Activated CD8-positive, alpha-beta T cell treated with anti-CD3 and anti-CD28 coated beads for 36 hours (primary cell): ENCODE measurements at regions not wholly inside any gene's neighbourhood (a gene's known extent, or its start where the extent isn't known, plus 50 kb on each side); places are given as distances from the start of the nearest gene placed in this dataset.

Source experiments
- ATAC-seq: fragments of 200-7000 bp; cut with Tn5 transposase; one replicate; pipeline ENCODE4 v1.10.0; 2021; ENCODE audit warnings: mild to moderate bottlenecking, moderate library complexity
- CTCF ChIA-PET: fragments of 350-600 bp; sonication (Branson Sonifier 250); formaldehyde crosslinking; loops from one replicate; lab custom pipeline; 2021; ENCODE audit warnings: antibody characterized with exemption; lab: Charles Lee
- POLR2A ChIA-PET: fragments of 350-600 bp; sonication (Branson Sonifier 250); formaldehyde crosslinking; loops from one replicate; lab custom pipeline; 2021; ENCODE audit warnings: antibody characterized with exemption; lab: Charles Lee
- DNase-seq: peaks from one replicate; pipeline ENCODE4 v3.0.0-alpha.2; 2020
- H3K27ac Mint-ChIP-seq: one replicate; pipeline ENCODE4 v1.8.0; 2021; ENCODE audit warnings: mild to moderate bottlenecking, mixed read lengths
- H3K27me3 Mint-ChIP-seq: one replicate; pipeline ENCODE4 v1.8.0; 2021; ENCODE audit warnings: mixed read lengths
- H3K36me3 Mint-ChIP-seq: one replicate; pipeline ENCODE4 v1.8.0; 2021; ENCODE audit warnings: low read depth, mixed read lengths
- H3K4me1 Mint-ChIP-seq: one replicate; pipeline ENCODE4 v1.8.0; 2021; ENCODE audit warnings: low read depth, mixed read lengths
- H3K4me3 Mint-ChIP-seq: one replicate; pipeline ENCODE4 v1.8.0; 2021; ENCODE audit warnings: mild to moderate bottlenecking, moderate library complexity, mixed read lengths
- H3K9me3 Mint-ChIP-seq: one replicate; pipeline ENCODE4 v1.8.0; 2021; ENCODE audit warnings: mixed read lengths
- CTCF ChIP-seq: fragments of 200-600 bp; IDR thresholded peaks from one replicate; pipeline ENCODE4 v1.8.0; 2022; ENCODE audit warnings: antibody characterized with exemption, mild to moderate bottlenecking
- intact Hi-C: fragments of 100-400 bp; cut with micrococcal nuclease; formaldehyde crosslinking; loops from one replicate; pipeline ENCODE4 v1.10.0; 2022

- POLR2A ChIA-PET = interaction anchor here (0.5 kb wide), 1 partner anchor 168 kb away, joined by 3 read pairs; no protein-coding TSS in a partner anchor
- CTCF ChIA-PET = no interaction called here
- intact Hi-C loops = no loop called here
- Mint-ChIP-seq H3K4me1 (no peaks in the 10 kb centered on the region), H3K4me3 (no peak overlapping the region), H3K9me3 (no peaks in the 10 kb centered on the region), H3K27me3 (no peaks in the 10 kb centered on the region), H3K27ac (no peak overlapping the region), H3K36me3 (no peaks in the 10 kb centered on the region)
- TF ChIP-seq CTCF = no peak
- no peak for ATAC-seq
- DNase-seq = no peak
Observed at GRCh38 chr2:16071865-16072637, 131.7 kb downstream of the MYCN start.

- Mint-ChIP-seq H3K4me1 (no peaks in the 10 kb centered on the region), H3K27me3 (no peaks in the 10 kb centered on the region), H3K9me3 (no peaks in the 10 kb centered on the region), H3K4me3 (no peak overlapping the region), H3K27ac (no peak overlapping the region), H3K36me3 (no peaks in the 10 kb centered on the region)
- intact Hi-C loops = no loop called here
- DNase-seq = no peak
- ATAC-seq = no peak
- ChIA-PET CTCF (no interaction called here), POLR2A (no interaction called here)
- no peak for TF ChIP-seq CTCF
Observed at GRCh38 chr2:16071039-16071864, 130.9 kb downstream of the MYCN start.

GRCh38 chr2:16070648-16070971 is 130.3 kb downstream of the MYCN start:
- intact Hi-C loops = no loop called here
- H3K27me3 Mint-ChIP-seq = no peaks in the 10 kb centered on the region
- DNase-seq = no peak
- ChIA-PET POLR2A (interaction anchor here (0.6 kb wide), 1 partner anchor 99 kb away, joined by 4 read pairs; no protein-coding TSS in a partner anchor), CTCF (interaction anchor here (1.5 kb wide), 1 partner anchor 131 kb away, joined by 4 read pairs; no protein-coding TSS in a partner anchor)
- no peaks in the 10 kb centered on the region for H3K4me1 Mint-ChIP-seq
- ATAC-seq = no peak
- H3K9me3 Mint-ChIP-seq = no peaks in the 10 kb centered on the region
- H3K4me3 Mint-ChIP-seq = no peak overlapping the region
- H3K27ac Mint-ChIP-seq = no peak overlapping the region
- no peaks in the 10 kb centered on the region for H3K36me3 Mint-ChIP-seq
- no peak for TF ChIP-seq CTCF

GRCh38 chr2:16069933-16070647 is 129.7 kb downstream of the MYCN start:
- H3K36me3 Mint-ChIP-seq = no peaks in the 10 kb centered on the region
- POLR2A ChIA-PET = interaction anchor here (0.6 kb wide), 1 partner anchor 99 kb away, joined by 4 read pairs; no protein-coding TSS in a partner anchor
- CTCF ChIA-PET = interaction anchor here (1.5 kb wide), 1 partner anchor 131 kb away, joined by 4 read pairs; no protein-coding TSS in a partner anchor

More at GRCh38 chr2:16069933-16070647, 129.7 kb downstream of the MYCN start:
- no peak overlapping the region for H3K27ac Mint-ChIP-seq
- no peak for TF ChIP-seq CTCF
- no peak for ATAC-seq
- H3K4me3 Mint-ChIP-seq = no peak overlapping the region
- intact Hi-C loops = no loop called here
- H3K4me1 Mint-ChIP-seq = no peaks in the 10 kb centered on the region
- no peaks in the 10 kb centered on the region for H3K27me3 Mint-ChIP-seq
- no peaks in the 10 kb centered on the region for H3K9me3 Mint-ChIP-seq
- no peak for DNase-seq
